H9 (cell line): ENCODE measurements at regions not wholly inside any gene's neighbourhood (a gene's known extent, or its start where the extent isn't known, plus 50 kb on each side); places are given as distances from the start of the nearest gene placed in this dataset.

ENCODE experiments used
- DNase-seq: peaks from one replicate; pipeline ENCODE4 v3.0.0-alpha.2; 2017
- H2AFZ ChIP-seq: one replicate; pipeline ENCODE4 v1.6.1; 2013; ENCODE audit warnings: mild to moderate bottlenecking, low read length, control low read depth, moderate library complexity
- H2AK5ac ChIP-seq: 2 replicates; pipeline ENCODE4 v1.6.1; 2013; ENCODE audit warnings: low read length, control low read depth, mixed read lengths; ENCODE audit not compliant: insufficient read length
- H2BK120ac ChIP-seq: one replicate; pipeline ENCODE4 v1.6.1; 2013; ENCODE audit warnings: low read depth, mild to moderate bottlenecking, low read length, control low read depth, inconsistent platforms; ENCODE audit not compliant: poor library complexity, severe bottlenecking
- H2BK12ac ChIP-seq: 2 replicates; pipeline ENCODE4 v1.6.1; 2013; ENCODE audit warnings: low read length, control low read depth, mixed read lengths, low read depth; ENCODE audit not compliant: insufficient read length
- H2BK15ac ChIP-seq: 2 replicates; pipeline ENCODE4 v1.6.1; 2013; ENCODE audit warnings: low read depth, low read length, control low read depth
- H2BK20ac ChIP-seq: one replicate; pipeline ENCODE4 v1.6.1; 2013; ENCODE audit warnings: low read depth, mild to moderate bottlenecking, low read length, control low read depth, inconsistent platforms; ENCODE audit not compliant: poor library complexity, severe bottlenecking
- H2BK5ac ChIP-seq: 2 replicates; pipeline ENCODE4 v1.6.1; 2013; ENCODE audit warnings: low read length, control low read depth, mixed read lengths; ENCODE audit not compliant: insufficient read length
- H3K14ac ChIP-seq: 2 replicates; pipeline ENCODE4 v1.6.1; 2013; ENCODE audit warnings: low read length, control low read depth; ENCODE audit not compliant: insufficient read depth
- H3K18ac ChIP-seq: 2 replicates; pipeline ENCODE4 v1.6.1; 2013; ENCODE audit warnings: low read depth, mild to moderate bottlenecking, mixed read lengths, low read length, control low read depth; ENCODE audit not compliant: insufficient read length
- H3K23ac ChIP-seq: 2 replicates; pipeline ENCODE4 v1.6.1; 2013; ENCODE audit warnings: low read length, control low read depth, mixed read lengths, low read depth; ENCODE audit not compliant: insufficient read length
- H3K23me2 ChIP-seq: 2 replicates; pipeline ENCODE4 v1.6.1; 2013; ENCODE audit warnings: low read depth, mild to moderate bottlenecking, mixed read lengths, low read length, control low read depth; ENCODE audit not compliant: insufficient read length, poor library complexity, severe bottlenecking
- H3K27ac ChIP-seq: 2 replicates; pipeline ENCODE4 v1.5.1; 2013; ENCODE audit warnings: low read length, control low read depth, mixed read lengths, low read depth; ENCODE audit not compliant: insufficient read length
- H3K27me3 ChIP-seq: 2 replicates; pipeline ENCODE4 v1.6.1; 2013; ENCODE audit warnings: low read length, control low read depth, inconsistent platforms; ENCODE audit not compliant: insufficient read depth
- H3K4ac ChIP-seq: 2 replicates; pipeline ENCODE4 v1.6.1; 2013; ENCODE audit warnings: low read depth, mild to moderate bottlenecking, control low read depth, inconsistent platforms, low read length, moderate library complexity
- H3K4me1 ChIP-seq: 2 replicates; pipeline ENCODE4 v1.6.1; 2013; ENCODE audit warnings: low read length, control low read depth, inconsistent platforms; ENCODE audit not compliant: insufficient read depth
- H3K4me2 ChIP-seq: 2 replicates; pipeline ENCODE4 v1.6.1; 2013; ENCODE audit warnings: low read length, control low read depth, mixed read lengths; ENCODE audit not compliant: insufficient read length, insufficient read depth
- H3K56ac ChIP-seq: 2 replicates; pipeline ENCODE4 v1.6.1; 2013; ENCODE audit warnings: low read depth, mild to moderate bottlenecking, mixed read lengths, low read length, control low read depth; ENCODE audit not compliant: insufficient read length
- H3K79me1 ChIP-seq: 2 replicates; pipeline ENCODE4 v1.6.1; 2013; ENCODE audit warnings: low read depth, mild to moderate bottlenecking, moderate library complexity, low read length, control low read depth, inconsistent platforms; ENCODE audit not compliant: insufficient read depth, poor library complexity, severe bottlenecking
- H3K79me2 ChIP-seq: 2 replicates; pipeline ENCODE4 v1.6.1; 2013; ENCODE audit warnings: low read length, control low read depth, inconsistent platforms; ENCODE audit not compliant: insufficient read depth
- H3K9ac ChIP-seq: 2 replicates; pipeline ENCODE4 v1.6.1; 2013; ENCODE audit warnings: low read length, control low read depth, mixed read lengths; ENCODE audit not compliant: insufficient read length; ENCODE audit errors: extremely low read depth
- H3K9me3 ChIP-seq: one replicate; pipeline ENCODE4 v1.6.1; 2013; ENCODE audit warnings: low read depth, low read length, inconsistent platforms; ENCODE audit not compliant: control insufficient read depth
- H3T11ph ChIP-seq: one replicate; pipeline ENCODE4 v1.6.1; 2013; ENCODE audit warnings: mild to moderate bottlenecking, low read length, control low read depth, inconsistent platforms
- H4K20me1 ChIP-seq: one replicate; pipeline ENCODE4 v1.6.1; 2013; ENCODE audit not compliant: control insufficient read depth, insufficient read length, insufficient read depth
- H4K5ac ChIP-seq: 2 replicates; pipeline ENCODE4 v1.6.1; 2013; ENCODE audit warnings: low read depth, mild to moderate bottlenecking, mixed read lengths, low read length, control low read depth; ENCODE audit not compliant: insufficient read length
- H4K8ac ChIP-seq: replicated peaks from 2 replicates; pipeline ENCODE4 v1.6.1; 2013; ENCODE audit warnings: low read length, control low read depth, mixed read lengths, low read depth; ENCODE audit not compliant: insufficient read length
- H4K91ac ChIP-seq: 2 replicates; pipeline ENCODE4 v1.6.1; 2013; ENCODE audit warnings: low read depth, mild to moderate bottlenecking, moderate library complexity, mixed read lengths, low read length, control low read depth; ENCODE audit not compliant: insufficient read length
- H3K27ac Mint-ChIP-seq, 3 experiments: 2 replicates in 2 of 3; 3 replicates in 1 of 3; pipeline ENCODE4 v1.8.0; 2020 to 2021; ENCODE audit warnings: mixed read lengths in 3 of 3, mild to moderate bottlenecking in 1 of 3, moderate library complexity in 1 of 3
- H3K27me3 Mint-ChIP-seq: 2 replicates; pipeline ENCODE4 v1.8.0; 2021; ENCODE audit warnings: low read depth, mild to moderate bottlenecking, moderate library complexity, mixed read lengths
- H3K36me3 Mint-ChIP-seq, 3 experiments: 2 replicates in 2 of 3; 3 replicates in 1 of 3; pipeline ENCODE4 v1.8.0; 2020 to 2021; ENCODE audit warnings: low read depth in 3 of 3, mixed read lengths in 3 of 3; ENCODE audit not compliant: insufficient read depth in 1 of 3
- H3K4me1 Mint-ChIP-seq, 2 experiments: 2 replicates each; pipeline ENCODE4 v1.8.0; 2020; ENCODE audit warnings: mixed read lengths in 2 of 2
- H3K4me3 Mint-ChIP-seq, 2 experiments: 2 replicates in 1 of 2; 3 replicates in 1 of 2; pipeline ENCODE4 v1.8.0; 2020 to 2021; ENCODE audit warnings: mild to moderate bottlenecking in 2 of 2, mixed read lengths in 2 of 2, moderate library complexity in 1 of 2
- H3K9me3 Mint-ChIP-seq, 2 experiments: 2 replicates in 1 of 2; 3 replicates in 1 of 2; pipeline ENCODE4 v1.8.0; 2020; ENCODE audit warnings: mild to moderate bottlenecking in 2 of 2, mixed read lengths in 2 of 2, moderate library complexity in 1 of 2
- TF ChIP-seq, protein P1 (sequence below): fragments of 200-600 bp; sonication (generic); conservative IDR thresholded peaks from 3 replicates; pipeline ENCODE4 v1.8.0; 2021; ENCODE audit warnings: antibody characterized with exemption, mild to moderate bottlenecking

DNA sequence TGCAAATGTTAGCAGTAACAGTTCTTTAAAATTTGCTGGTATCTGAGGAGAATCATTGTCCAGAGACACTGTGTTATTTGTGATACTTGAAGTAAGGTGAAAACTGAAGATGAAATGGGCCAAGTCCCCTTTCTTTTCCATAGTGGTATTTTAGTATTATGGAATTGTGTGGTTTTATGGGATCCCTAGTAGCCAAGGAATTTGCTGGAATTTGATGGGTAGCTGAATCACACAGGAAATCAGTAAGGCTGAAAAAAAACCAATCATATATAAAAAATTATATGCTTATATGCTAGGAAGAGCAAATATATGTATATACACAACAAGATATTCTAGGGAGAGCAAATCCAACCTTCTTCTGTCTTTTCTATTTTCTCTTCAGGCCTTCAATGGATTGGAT lies 54.2 kb upstream of the TACR1 start:
- no peak overlapping the region for H2BK12ac ChIP-seq
- no peaks in the 10 kb centered on the region for H3K9me3 ChIP-seq
- H2BK5ac ChIP-seq = no peak overlapping the region
- no peaks in the 10 kb centered on the region for H3K4me1 ChIP-seq
- no peak overlapping the region for H2BK20ac ChIP-seq
- H3K14ac ChIP-seq = no peak overlapping the region
- no peaks in the 10 kb centered on the region for H3K79me1 ChIP-seq
- H2BK15ac ChIP-seq = no peak overlapping the region
- no peak overlapping the region for H4K91ac ChIP-seq
- Mint-ChIP-seq H3K36me3 (peaks cover 6 to 18% (median 8%) of the 10 kb centered on the region in 3 experiments; a peak in 6 of 7 replicates), H3K27me3 (no peaks in the 10 kb centered on the region), H3K4me1 (no peaks in the 10 kb centered on the region), H3K27ac (no peak overlapping the region), H3K4me3 (no peak overlapping the region), H3K9me3 (peaks cover 19 to 29% of the 10 kb centered on the region in 2 experiments)
- DNase-seq = no peak
- H4K20me1 ChIP-seq = no peaks in the 10 kb centered on the region
- H2BK120ac ChIP-seq = no peak overlapping the region
- H3K23me2 ChIP-seq = no peaks in the 10 kb centered on the region
- no peak overlapping the region for H3K4me2 ChIP-seq
- no peak overlapping the region for H2AFZ ChIP-seq
- no peak overlapping the region for H2AK5ac ChIP-seq
- no peak overlapping the region for H4K5ac ChIP-seq
- TF ChIP-seq, protein P1, sequence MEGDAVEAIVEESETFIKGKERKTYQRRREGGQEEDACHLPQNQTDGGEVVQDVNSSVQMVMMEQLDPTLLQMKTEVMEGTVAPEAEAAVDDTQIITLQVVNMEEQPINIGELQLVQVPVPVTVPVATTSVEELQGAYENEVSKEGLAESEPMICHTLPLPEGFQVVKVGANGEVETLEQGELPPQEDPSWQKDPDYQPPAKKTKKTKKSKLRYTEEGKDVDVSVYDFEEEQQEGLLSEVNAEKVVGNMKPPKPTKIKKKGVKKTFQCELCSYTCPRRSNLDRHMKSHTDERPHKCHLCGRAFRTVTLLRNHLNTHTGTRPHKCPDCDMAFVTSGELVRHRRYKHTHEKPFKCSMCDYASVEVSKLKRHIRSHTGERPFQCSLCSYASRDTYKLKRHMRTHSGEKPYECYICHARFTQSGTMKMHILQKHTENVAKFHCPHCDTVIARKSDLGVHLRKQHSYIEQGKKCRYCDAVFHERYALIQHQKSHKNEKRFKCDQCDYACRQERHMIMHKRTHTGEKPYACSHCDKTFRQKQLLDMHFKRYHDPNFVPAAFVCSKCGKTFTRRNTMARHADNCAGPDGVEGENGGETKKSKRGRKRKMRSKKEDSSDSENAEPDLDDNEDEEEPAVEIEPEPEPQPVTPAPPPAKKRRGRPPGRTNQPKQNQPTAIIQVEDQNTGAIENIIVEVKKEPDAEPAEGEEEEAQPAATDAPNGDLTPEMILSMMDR = no peak
- H3K9ac ChIP-seq = no peak overlapping the region
- H3K4ac ChIP-seq = no peak overlapping the region
- no peak overlapping the region for H3K18ac ChIP-seq
- H3K79me2 ChIP-seq = no peaks in the 10 kb centered on the region
- no peaks in the 10 kb centered on the region for H3K27me3 ChIP-seq
- H4K8ac ChIP-seq = no peak overlapping the region
- H3K56ac ChIP-seq = no peak overlapping the region
- no peak overlapping the region for H3K27ac ChIP-seq
- H3K23ac ChIP-seq = no peak overlapping the region
- H3T11ph ChIP-seq = no peak overlapping the region
